CD4-positive, alpha-beta memory T cell (primary cell): ENCODE measurements at regions not wholly inside any gene's neighbourhood (a gene's known extent, or its start where the extent isn't known, plus 50 kb on each side); places are given as distances from the start of the nearest gene placed in this dataset.

Experiments used
- CTCF ChIA-PET: fragments of 350-600 bp; sonication (Branson Sonifier 250); formaldehyde crosslinking; loops from one replicate; lab custom pipeline; 2021; ENCODE audit warnings: inconsistent platforms; ENCODE audit not compliant: partially characterized antibody; lab: Charles Lee
- POLR2A ChIA-PET: fragments of 350-600 bp; sonication (Branson Sonifier 250); formaldehyde crosslinking; loops from one replicate; lab custom pipeline; 2021; ENCODE audit not compliant: partially characterized antibody; lab: Charles Lee
- DNase-seq, 5 donors: peaks; one replicate each; pipeline versions ENCODE4 v3.0.0 to v3.0.0-alpha.2; 2020 to 2022; ENCODE audit warnings: mixed read lengths in 1 of 5
- H3K27ac ChIP-seq: one replicate; pipeline ENCODE4 v1.7.0; 2013; ENCODE audit warnings: low read depth, low read length
- H3K27me3 ChIP-seq: 2 replicates; pipeline ENCODE4 v1.7.0; 2013; ENCODE audit warnings: mild to moderate bottlenecking, low read length, moderate library complexity; ENCODE audit not compliant: insufficient read depth
- H3K36me3 ChIP-seq: 2 replicates; pipeline ENCODE4 v1.7.0; 2013; ENCODE audit warnings: mild to moderate bottlenecking, low read length, moderate library complexity; ENCODE audit not compliant: insufficient read depth
- H3K4me1 ChIP-seq: 2 replicates; pipeline ENCODE4 v1.7.0; 2013; ENCODE audit warnings: mild to moderate bottlenecking, low read length, moderate library complexity; ENCODE audit not compliant: insufficient read depth
- H3K4me3 ChIP-seq, 2 donors: one replicate each; pipeline ENCODE4 v1.7.0; 2013; ENCODE audit warnings: low read length in 2 of 2, mild to moderate bottlenecking in 1 of 2
- H3K9me3 ChIP-seq, 2 donors: one replicate each; pipeline ENCODE4 v1.7.0; 2013; ENCODE audit warnings: low read length in 2 of 2, control low read depth in 1 of 2; ENCODE audit not compliant: control insufficient read depth in 1 of 2
- H3K27ac Mint-ChIP-seq, 7 donors: one replicate each; pipeline ENCODE4 v1.8.0; 2020 to 2021; ENCODE audit warnings: mixed read lengths in 7 of 7, mild to moderate bottlenecking in 6 of 7, inconsistent platforms in 3 of 7, moderate library complexity in 3 of 7
- H3K27me3 Mint-ChIP-seq, 2 donors: one replicate each; pipeline ENCODE4 v1.8.0; 2020 to 2021; ENCODE audit warnings: mixed read lengths in 2 of 2
- H3K36me3 Mint-ChIP-seq, 2 donors: one replicate each; pipeline ENCODE4 v1.8.0; 2020 to 2021; ENCODE audit warnings: mixed read lengths in 2 of 2, inconsistent platforms in 1 of 2, mild to moderate bottlenecking in 1 of 2
- H3K4me1 Mint-ChIP-seq, 4 donors: one replicate each; pipeline ENCODE4 v1.8.0; 2020 to 2021; ENCODE audit warnings: mixed read lengths in 4 of 4, mild to moderate bottlenecking in 1 of 4
- H3K4me3 Mint-ChIP-seq, 8 donors: one replicate each; pipeline ENCODE4 v1.8.0; 2020 to 2021; ENCODE audit warnings: mixed read lengths in 8 of 8, mild to moderate bottlenecking in 7 of 8, moderate library complexity in 6 of 8, inconsistent platforms in 3 of 8
- H3K9me3 Mint-ChIP-seq, 8 donors: one replicate each; pipeline ENCODE4 v1.8.0; 2020 to 2021; ENCODE audit warnings: mixed read lengths in 8 of 8, mild to moderate bottlenecking in 5 of 8, inconsistent platforms in 3 of 8, moderate library complexity in 1 of 8
- intact Hi-C: fragments of 100-400 bp; cut with micrococcal nuclease; formaldehyde crosslinking; loops from one replicate; pipeline ENCODE4 v1.15.1; 2023

DNA sequence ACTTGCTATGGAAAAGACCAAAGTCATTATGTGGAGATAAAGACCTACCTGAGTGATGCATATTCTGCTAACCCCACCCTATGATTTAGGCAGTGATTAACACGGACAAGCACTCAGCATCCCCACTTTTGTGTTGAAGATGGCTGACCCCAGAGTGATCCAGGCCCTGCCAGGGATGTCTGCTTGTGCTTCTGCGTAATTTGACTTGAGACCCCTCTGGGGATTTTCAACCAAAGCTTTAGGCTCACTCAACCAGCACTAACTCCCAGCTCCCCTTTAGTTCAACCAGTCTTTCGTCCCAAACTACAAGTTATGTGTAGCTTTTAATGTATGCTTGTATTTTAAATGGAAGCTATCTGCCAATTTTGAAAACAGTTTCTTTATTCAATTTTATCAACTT, 538.0 kb upstream of the ID4 start:
- CTCF ChIA-PET: no interaction called here
- POLR2A ChIA-PET: no interaction called here
- no peak overlapping the region for H3K27ac Mint-ChIP-seq

DNA sequence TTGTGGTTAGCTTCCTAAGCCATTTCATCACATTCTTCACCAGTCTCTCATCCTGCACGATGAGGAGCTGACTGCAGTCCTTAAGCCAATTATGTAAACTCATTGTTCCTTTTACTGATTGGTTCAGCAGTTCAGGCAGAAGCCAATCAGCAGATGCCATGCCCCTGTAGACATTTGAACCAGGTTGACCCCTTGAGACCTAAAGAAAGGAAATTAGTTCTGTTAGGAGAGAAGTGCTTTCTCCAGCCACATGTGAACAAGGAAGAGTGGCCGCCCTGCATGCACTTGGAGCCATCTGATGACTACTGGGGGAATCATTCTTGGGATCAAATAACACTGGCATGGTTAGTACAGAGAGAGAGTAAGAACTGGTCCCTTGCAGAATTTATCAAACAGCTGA, 535.2 kb upstream of the ID4 start:
- H3K4me1 Mint-ChIP-seq: no peaks in the 10 kb centered on the region
- ChIA-PET CTCF (no interaction called here), POLR2A (no interaction called here)
- Histone ChIP-seq H3K36me3 (no peaks in the 10 kb centered on the region), H3K27ac (no peak overlapping the region), H3K9me3 (no peaks in the 10 kb centered on the region), H3K4me1 (no peaks in the 10 kb centered on the region), H3K4me3 (no peak overlapping the region), H3K27me3 (no peaks in the 10 kb centered on the region)
- no peaks in the 10 kb centered on the region for H3K27me3 Mint-ChIP-seq
- DNase-seq: no peak
- intact Hi-C loops: no loop called here
- H3K27ac Mint-ChIP-seq: no peak overlapping the region
- H3K9me3 Mint-ChIP-seq: peaks cover 0 to 4% (median 2%) of the 10 kb centered on the region in 8 donors
- H3K4me3 Mint-ChIP-seq: no peak overlapping the region
- H3K36me3 Mint-ChIP-seq: no peaks in the 10 kb centered on the region

More for the DNA sequence above, 538.0 kb upstream of the ID4 start:
- Mint-ChIP-seq H3K9me3 (peaks cover 0 to 4% (median 3%) of the 10 kb centered on the region in 8 donors), H3K36me3 (no peaks in the 10 kb centered on the region), H3K4me1 (no peaks in the 10 kb centered on the region), H3K27me3 (no peaks in the 10 kb centered on the region), H3K4me3 (no peak overlapping the region)
- no peaks in the 10 kb centered on the region for H3K4me1 ChIP-seq
- H3K36me3 ChIP-seq: no peaks in the 10 kb centered on the region
- H3K27ac ChIP-seq: no peak overlapping the region
- no peak for DNase-seq
- intact Hi-C loops: no loop called here
- H3K27me3 ChIP-seq: no peaks in the 10 kb centered on the region
- H3K9me3 ChIP-seq: no peaks in the 10 kb centered on the region
- H3K4me3 ChIP-seq: no peak overlapping the region

DNA sequence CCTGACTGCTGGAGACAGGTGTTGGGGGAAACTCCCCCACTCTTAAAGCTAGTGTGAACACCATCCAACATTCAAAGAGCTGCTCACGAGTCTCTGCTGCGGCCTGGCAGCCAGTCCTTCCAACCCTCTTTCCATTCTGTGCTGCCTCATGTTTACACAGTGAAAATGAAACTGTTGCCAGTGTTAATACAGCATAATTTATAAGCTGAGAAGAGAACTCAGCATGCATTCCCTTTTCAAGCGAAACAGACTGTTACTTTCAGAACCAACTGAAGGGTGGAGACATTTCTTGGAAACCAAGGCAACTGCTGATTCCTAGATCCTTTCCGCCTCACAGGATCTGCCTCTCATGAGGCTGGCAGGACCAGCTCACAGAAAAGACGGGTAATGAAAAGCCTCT, 533.8 kb upstream of the ID4 start:
- H3K27ac Mint-ChIP-seq: no peak overlapping the region
- intact Hi-C loops: no loop called here
- no peaks in the 10 kb centered on the region for H3K4me1 Mint-ChIP-seq
- Histone ChIP-seq H3K27ac (no peak overlapping the region), H3K27me3 (no peaks in the 10 kb centered on the region), H3K9me3 (no peaks in the 10 kb centered on the region), H3K4me1 (no peaks in the 10 kb centered on the region), H3K4me3 (no peak overlapping the region), H3K36me3 (no peaks in the 10 kb centered on the region)
- H3K4me3 Mint-ChIP-seq: no peak overlapping the region
- CTCF ChIA-PET: no interaction called here
- POLR2A ChIA-PET: no interaction called here
- H3K27me3 Mint-ChIP-seq: no peaks in the 10 kb centered on the region
- DNase-seq: no peak
- no peaks in the 10 kb centered on the region for H3K36me3 Mint-ChIP-seq
- H3K9me3 Mint-ChIP-seq: peaks cover 0 to 4% (median 2%) of the 10 kb centered on the region in 8 donors

DNA sequence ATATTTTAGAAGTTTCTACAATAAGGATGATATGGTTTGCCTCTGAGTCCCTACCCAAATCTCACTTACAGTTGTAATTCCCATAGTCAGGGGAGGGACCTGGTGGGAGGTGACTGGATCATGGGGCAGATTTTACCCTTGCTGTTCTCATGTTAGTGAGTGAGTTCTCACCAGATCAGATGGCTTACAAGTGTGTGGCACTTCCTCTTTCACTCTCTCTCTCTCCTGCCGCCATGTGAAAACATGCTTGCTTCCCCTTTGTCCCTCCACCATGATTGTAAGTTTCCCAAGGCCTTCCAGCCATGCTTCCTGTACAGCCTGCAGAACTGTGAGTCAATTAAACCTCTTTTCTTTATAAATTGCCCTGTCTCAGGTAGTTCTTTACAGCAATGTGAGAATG, 527.5 kb upstream of the ID4 start:
- no peak overlapping the region for H3K27ac ChIP-seq
- Mint-ChIP-seq H3K9me3 (peaks cover 2 to 34% (median 8%) of the 10 kb centered on the region in 8 donors), H3K36me3 (no peaks in the 10 kb centered on the region), H3K4me1 (no peaks in the 10 kb centered on the region), H3K27ac (no peak overlapping the region), H3K4me3 (no peak overlapping the region), H3K27me3 (no peaks in the 10 kb centered on the region)
- no peak overlapping the region for H3K4me3 ChIP-seq
- ChIA-PET POLR2A (no interaction called here), CTCF (no interaction called here)
- no peak for DNase-seq
- no peaks in the 10 kb centered on the region for H3K4me1 ChIP-seq
- intact Hi-C loops: no loop called here
- no peaks in the 10 kb centered on the region for H3K9me3 ChIP-seq
- H3K27me3 ChIP-seq: no peaks in the 10 kb centered on the region
- no peaks in the 10 kb centered on the region for H3K36me3 ChIP-seq

DNA sequence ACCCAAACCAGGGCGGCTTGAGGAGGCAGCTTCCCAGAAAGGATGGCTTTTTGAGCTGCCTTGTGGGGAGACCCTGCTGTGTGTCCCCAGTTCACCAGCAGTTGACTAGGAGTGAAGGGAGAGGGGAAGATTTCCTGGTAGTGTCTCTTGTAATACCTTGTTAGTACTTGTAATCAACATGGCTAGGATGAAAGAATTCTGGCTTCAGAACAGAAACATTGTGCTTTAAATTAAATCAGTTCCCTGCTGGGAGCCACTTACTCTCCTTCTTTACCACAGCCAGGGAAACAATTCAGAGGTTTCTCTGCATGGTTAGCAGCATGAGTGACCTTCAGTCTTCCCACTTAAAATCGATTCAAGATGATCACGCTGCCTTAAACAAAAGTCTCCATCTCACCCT, 525.4 kb upstream of the ID4 start:
- Mint-ChIP-seq H3K27me3 (no peaks in the 10 kb centered on the region), H3K4me1 (no peaks in the 10 kb centered on the region), H3K36me3 (no peaks in the 10 kb centered on the region), H3K9me3 (peaks cover 3 to 37% (median 9%) of the 10 kb centered on the region in 8 donors), H3K4me3 (no peak overlapping the region), H3K27ac (peak overlapping the region in 1 of 7 donors; percentile 1)
- Histone ChIP-seq H3K4me3 (no peak overlapping the region), H3K27me3 (no peaks in the 10 kb centered on the region), H3K36me3 (no peaks in the 10 kb centered on the region), H3K27ac (no peak overlapping the region), H3K9me3 (no peaks in the 10 kb centered on the region), H3K4me1 (no peaks in the 10 kb centered on the region)
- DNase-seq: no peak
- ChIA-PET CTCF (no interaction called here), POLR2A (no interaction called here)
- intact Hi-C loops: no loop called here

DNA sequence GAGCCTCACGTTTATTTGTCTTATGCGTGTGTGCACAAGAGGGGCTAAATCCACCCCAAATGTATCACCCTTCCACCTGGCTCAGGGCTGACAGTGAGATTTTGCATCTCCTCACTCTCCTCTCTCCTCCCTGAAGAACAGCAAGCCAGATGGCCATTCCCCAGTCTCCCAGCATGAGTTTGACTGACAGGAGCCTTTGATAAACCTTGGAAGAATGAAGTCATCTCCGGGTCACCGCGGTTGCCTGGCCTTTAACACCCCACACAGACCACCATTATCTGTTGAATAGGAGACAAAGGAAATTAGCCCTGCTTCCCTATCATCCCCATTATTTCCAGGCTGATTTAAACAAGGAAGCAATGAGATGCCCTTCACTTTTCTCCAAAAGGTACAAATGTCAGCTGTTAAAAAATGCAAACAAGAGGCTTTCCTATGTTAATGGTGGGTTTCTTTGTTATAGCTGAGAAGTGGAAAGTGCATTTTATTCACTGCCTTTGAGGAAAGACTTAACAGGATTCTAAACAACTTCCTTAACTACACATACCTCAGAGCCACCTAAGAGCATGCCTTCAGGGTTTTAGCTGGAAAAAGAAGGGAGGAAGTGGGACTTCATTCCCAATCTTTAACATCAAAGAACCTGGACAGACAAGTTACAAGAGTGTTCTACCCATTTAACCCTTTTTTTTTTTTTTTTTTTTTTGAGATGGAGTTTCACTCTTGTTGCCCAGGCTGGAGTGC, 524.8 kb upstream of the ID4 start:
- no peak for DNase-seq
- no peaks in the 10 kb centered on the region for H3K36me3 ChIP-seq
- no peaks in the 10 kb centered on the region for H3K9me3 ChIP-seq
- ChIA-PET POLR2A (no interaction called here), CTCF (no interaction called here)
- H3K4me1 ChIP-seq: no peaks in the 10 kb centered on the region
- Mint-ChIP-seq H3K27me3 (no peaks in the 10 kb centered on the region), H3K27ac (peak overlapping the region in 1 of 7 donors; percentile 1), H3K36me3 (no peaks in the 10 kb centered on the region), H3K4me1 (no peaks in the 10 kb centered on the region), H3K9me3 (peaks cover 3 to 37% (median 9%) of the 10 kb centered on the region in 8 donors), H3K4me3 (no peak overlapping the region)
- intact Hi-C loops: no loop called here
- H3K27me3 ChIP-seq: no peaks in the 10 kb centered on the region
- no peak overlapping the region for H3K27ac ChIP-seq
- no peak overlapping the region for H3K4me3 ChIP-seq

DNA sequence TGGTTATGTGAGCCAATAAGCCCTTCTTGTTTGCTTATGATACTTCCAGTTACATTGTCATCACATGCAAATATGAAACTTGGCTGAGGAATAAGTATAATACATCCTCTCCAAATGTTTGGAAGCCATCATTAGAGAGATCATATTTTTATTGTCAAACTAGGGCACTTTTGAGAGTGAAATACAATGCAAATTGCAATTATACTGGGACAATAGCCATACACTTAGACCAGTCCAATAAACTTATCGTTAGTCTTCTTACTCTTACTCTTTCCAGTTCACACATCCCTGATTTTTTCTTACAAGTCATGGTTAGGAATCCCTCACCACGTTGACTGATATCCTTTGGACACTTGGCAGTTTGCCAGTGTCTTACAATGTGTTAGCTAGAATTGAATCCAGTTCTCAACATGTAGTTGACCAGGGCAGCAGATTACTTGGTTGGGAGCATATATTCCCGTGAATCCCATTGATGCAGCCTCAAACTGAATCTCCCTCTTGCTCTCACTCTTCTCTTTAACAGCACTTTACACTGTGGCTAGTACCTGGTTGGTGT, 519.7 kb upstream of the ID4 start:
- Histone ChIP-seq H3K27me3 (no peaks in the 10 kb centered on the region), H3K9me3 (no peaks in the 10 kb centered on the region), H3K4me1 (no peaks in the 10 kb centered on the region), H3K36me3 (no peaks in the 10 kb centered on the region), H3K4me3 (no peak overlapping the region), H3K27ac (no peak overlapping the region)
- DNase-seq: no peak
- H3K9me3 Mint-ChIP-seq: peaks cover 3 to 24% (median 8%) of the 10 kb centered on the region in 8 donors
- ChIA-PET POLR2A (no interaction called here), CTCF (no interaction called here)
- no peaks in the 10 kb centered on the region for H3K4me1 Mint-ChIP-seq
- no peak overlapping the region for H3K27ac Mint-ChIP-seq
- H3K27me3 Mint-ChIP-seq: no peaks in the 10 kb centered on the region
- intact Hi-C loops: no loop called here
- no peaks in the 10 kb centered on the region for H3K36me3 Mint-ChIP-seq
- no peak overlapping the region for H3K4me3 Mint-ChIP-seq
